ENCODE measurements at regions not wholly inside any gene's neighbourhood (a gene's known extent, or its start where the extent isn't known, plus 50 kb on each side); places are given as distances from the start of the nearest gene placed in this dataset.
"Not testable (repeated sequence)": the region's sequence is repeated elsewhere in the genome, so short reads cannot be mapped to it uniquely, and the experiment has no call there.

GRCh38 chr21:36261459-36261858 is 58.5 kb upstream of the MORC3 start:
- TF ChIP-seq CTCF (IDR thresholded peaks at IDR 0.05; ENCODE audit: borderline replicate concordance, extremely low read depth, insufficient read depth) = no peak
- H3K9ac ChIP-seq (ENCODE audit: low read length in 3 of 3) = no peak overlapping the region
- no peaks in the 10 kb centered on the region for H3K9me3 ChIP-seq (ENCODE audit: control insufficient read depth in 2 of 3, insufficient read depth in 1 of 3, low read length in 3 of 3)
- peaks cover 3 to 4% (median 3%) of the 10 kb centered on the region in 3 donors for H3K36me3 ChIP-seq (ENCODE audit: control insufficient read depth in 2 of 3, insufficient read depth in 3 of 3, low read length in 3 of 3)
- no peaks in the 10 kb centered on the region for H3K4me1 ChIP-seq (ENCODE audit: control insufficient read depth in 2 of 3, insufficient read depth in 2 of 3, low read depth in 1 of 3, low read length in 3 of 3)
- FAIRE-seq = no peak
- H3K27ac ChIP-seq (ENCODE audit: low read depth in 2 of 2, low read length in 2 of 2) = no peak overlapping the region
- no peaks in the 10 kb centered on the region for H3K27me3 ChIP-seq (ENCODE audit: control insufficient read depth, insufficient read depth, low read length)
- intact Hi-C loops (cut with DNase I) = no loop called here
- no peak overlapping the region for H3K4me3 ChIP-seq (ENCODE audit: low read length in 3 of 3)
- DNase-seq = peak in 1 of 5 donors; percentile 16

GRCh38 chr21:36263797-36264196 is 56.2 kb upstream of the MORC3 start:
- FAIRE-seq = no peak
- no peak overlapping the region for H3K9ac ChIP-seq (ENCODE audit: low read length in 3 of 3)

GRCh38 chr21:36265431-36265830 is 54.6 kb upstream of the MORC3 start:
- Histone ChIP-seq H3K9me3 (ENCODE audit: control insufficient read depth in 2 of 3, insufficient read depth in 1 of 3, low read length in 3 of 3) (no peaks in the 10 kb centered on the region), H3K4me3 (ENCODE audit: low read length in 3 of 3) (no peak overlapping the region), H3K9ac (ENCODE audit: low read length in 3 of 3) (no peak overlapping the region), H3K36me3 (ENCODE audit: control insufficient read depth in 2 of 3, insufficient read depth in 3 of 3, low read length in 3 of 3) (peaks cover 0 to 4% (median 2%) of the 10 kb centered on the region in 3 donors), H3K27ac (ENCODE audit: low read depth in 2 of 2, low read length in 2 of 2) (no peak overlapping the region), H3K27me3 (ENCODE audit: control insufficient read depth, insufficient read depth, low read length) (no peaks in the 10 kb centered on the region), H3K4me1 (ENCODE audit: control insufficient read depth in 2 of 3, insufficient read depth in 2 of 3, low read depth in 1 of 3, low read length in 3 of 3) (no peaks in the 10 kb centered on the region)
- no peak for TF ChIP-seq CTCF (IDR thresholded peaks at IDR 0.05; ENCODE audit: borderline replicate concordance, extremely low read depth, insufficient read depth)
- DNase-seq (peak in 1 of 5 donors; percentile 29), FAIRE-seq (no peak)
- intact Hi-C loops (cut with DNase I) = no loop called here

More at GRCh38 chr21:36263797-36264196, 56.2 kb upstream of the MORC3 start:
- DNase-seq = peak in 1 of 5 donors; percentile 7
- H3K27ac ChIP-seq (ENCODE audit: low read depth in 2 of 2, low read length in 2 of 2) = no peak overlapping the region
- no peaks in the 10 kb centered on the region for H3K9me3 ChIP-seq (ENCODE audit: control insufficient read depth in 2 of 3, insufficient read depth in 1 of 3, low read length in 3 of 3)
- peaks cover 0 to 4% (median 2%) of the 10 kb centered on the region in 3 donors for H3K36me3 ChIP-seq (ENCODE audit: control insufficient read depth in 2 of 3, insufficient read depth in 3 of 3, low read length in 3 of 3)
- H3K4me3 ChIP-seq (ENCODE audit: low read length in 3 of 3) = no peak overlapping the region
- no peaks in the 10 kb centered on the region for H3K27me3 ChIP-seq (ENCODE audit: control insufficient read depth, insufficient read depth, low read length)
- no peaks in the 10 kb centered on the region for H3K4me1 ChIP-seq (ENCODE audit: control insufficient read depth in 2 of 3, insufficient read depth in 2 of 3, low read depth in 1 of 3, low read length in 3 of 3)
- TF ChIP-seq CTCF (IDR thresholded peaks at IDR 0.05; ENCODE audit: borderline replicate concordance, extremely low read depth, insufficient read depth) = no peak
- intact Hi-C loops (cut with DNase I) = no loop called here

- H3K4me3 ChIP-seq (ENCODE audit: low read length in 3 of 3); H3K9me3 ChIP-seq (ENCODE audit: control insufficient read depth in 2 of 3, insufficient read depth in 1 of 3, low read length in 3 of 3); H3K27ac ChIP-seq (ENCODE audit: low read depth in 2 of 2, low read length in 2 of 2); H3K27me3 ChIP-seq (ENCODE audit: control insufficient read depth, insufficient read depth, low read length); intact Hi-C loops (cut with DNase I); FAIRE-seq; DNase-seq; H3K4me1 ChIP-seq (ENCODE audit: control insufficient read depth in 2 of 3, insufficient read depth in 2 of 3, low read depth in 1 of 3, low read length in 3 of 3); H3K36me3 ChIP-seq (ENCODE audit: control insufficient read depth in 2 of 3, insufficient read depth in 3 of 3, low read length in 3 of 3); H3K9ac ChIP-seq (ENCODE audit: low read length in 3 of 3): not testable (repeated sequence)
These were observed 52.2 kb upstream of the MORC3 start for GRCh38 chr21:36267828-36268227.

- DNase-seq; H3K9ac ChIP-seq (ENCODE audit: low read length in 3 of 3); intact Hi-C loops (cut with DNase I); H3K9me3 ChIP-seq (ENCODE audit: control insufficient read depth in 2 of 3, insufficient read depth in 1 of 3, low read length in 3 of 3); H3K27me3 ChIP-seq (ENCODE audit: control insufficient read depth, insufficient read depth, low read length); H3K27ac ChIP-seq (ENCODE audit: low read depth in 2 of 2, low read length in 2 of 2); H3K4me1 ChIP-seq (ENCODE audit: control insufficient read depth in 2 of 3, insufficient read depth in 2 of 3, low read depth in 1 of 3, low read length in 3 of 3); FAIRE-seq; H3K4me3 ChIP-seq (ENCODE audit: low read length in 3 of 3); H3K36me3 ChIP-seq (ENCODE audit: control insufficient read depth in 2 of 3, insufficient read depth in 3 of 3, low read length in 3 of 3): not testable (repeated sequence)
These were observed 51.7 kb upstream of the MORC3 start for GRCh38 chr21:36268264-36268663.

Measured in kidney (tissue), 13 donors.